Transverse colon (tissue), 4 donors: ENCODE measurements at regions not wholly inside any gene's neighbourhood (a gene's known extent, or its start where the extent isn't known, plus 50 kb on each side); places are given as distances from the start of the nearest gene placed in this dataset.

Source experiments
- CTCF ChIP-seq, 5 experiments: fragments of 200-600 bp in 3 of 5; fragments of 450-650 bp in 2 of 5; sonication (generic) in 3 of 5; IDR thresholded peaks; 1 replicate in 2 of 5; 2 replicates in 3 of 5; pipeline ENCODE4 v1.5.1; 2016 to 2017; ENCODE audit warnings: antibody characterized with exemption in 5 of 5, inconsistent platforms in 3 of 5, mild to moderate bottlenecking in 2 of 5, moderate library complexity in 1 of 5
- POLR2A ChIP-seq: fragments of 450-650 bp; IDR thresholded peaks from one replicate; pipeline ENCODE4 v1.6.1; 2016; ENCODE audit warnings: antibody characterized with exemption, mild to moderate bottlenecking, moderate library complexity
- POLR2AphosphoS5 ChIP-seq, 3 donors: sonication (generic); formaldehyde crosslinking; IDR thresholded peaks; one replicate each; pipeline ENCODE4 v1.6.1; 2016; ENCODE audit warnings: antibody characterized with exemption in 3 of 3

GRCh38 chr20:24079661-24080412, 91.3 kb upstream of the GGTLC1 start:
- TF ChIP-seq CTCF (IDR thresholded peaks at IDR 0.05) (no peak), POLR2A (no peak), POLR2AphosphoS5 (IDR thresholded peaks at IDR 0.05) (no peak)
